H1 (cell line): ENCODE measurements at regions not wholly inside any gene's neighbourhood (a gene's known extent, or its start where the extent isn't known, plus 50 kb on each side); places are given as distances from the start of the nearest gene placed in this dataset.

Source experiments
- ASH2L ChIP-seq: fragments of 200-600, 300-600 bp; sonication (generic); IDR thresholded peaks from one replicate; pipeline ENCODE4 v1.7.1; 2017; ENCODE audit warnings: low read length
- CHD7 ChIP-seq: fragments of 300-600 bp; sonication (generic); IDR thresholded peaks from 2 replicates; pipeline ENCODE4 v1.7.1; 2012; ENCODE audit warnings: low read length, moderate library complexity, mild to moderate bottlenecking, inconsistent platforms; ENCODE audit not compliant: insufficient replicate concordance
- E2F6 ChIP-seq: IDR thresholded peaks from 2 replicates; pipeline ENCODE4 v1.6.1; 2012; ENCODE audit warnings: inconsistent platforms
- EZH2 ChIP-seq: fragments of 200-600 bp; sonication (generic); IDR thresholded peaks from 2 replicates; pipeline ENCODE4 v1.7.1; 2012; ENCODE audit warnings: low read depth, mild to moderate bottlenecking, moderate library complexity, low read length, inconsistent platforms; ENCODE audit not compliant: severe bottlenecking
- POU5F1 ChIP-seq: IDR thresholded peaks from 2 replicates; pipeline ENCODE4 v1.6.1; 2011; ENCODE audit warnings: low read depth, mild to moderate bottlenecking, low read length, moderate library complexity
- RAD21 ChIP-seq, 2 experiments: IDR thresholded peaks in 1 of 2; conservative IDR thresholded peaks in 1 of 2; 2 replicates each; pipeline ENCODE4 v1.6.1; 2011; ENCODE audit warnings: low read depth in 2 of 2, low read length in 2 of 2, improper control_type of control experiment in 1 of 2, inconsistent platforms in 1 of 2, mild to moderate bottlenecking in 1 of 2, moderate library complexity in 1 of 2
- RFX5 ChIP-seq: IDR thresholded peaks from 2 replicates; pipeline ENCODE4 v1.6.1; 2011; ENCODE audit warnings: low read depth, low read length, improper control_type of control experiment, borderline replicate concordance
- TAF1 ChIP-seq: IDR thresholded peaks from 2 replicates; pipeline ENCODE4 v1.6.1; 2011; ENCODE audit warnings: mild to moderate bottlenecking, low read depth, low read length
- TBP ChIP-seq: IDR thresholded peaks from 2 replicates; pipeline ENCODE4 v1.6.1; 2011; ENCODE audit warnings: low read depth, low read length, improper control_type of control experiment
- USF2 ChIP-seq: IDR thresholded peaks from 2 replicates; pipeline ENCODE4 v1.6.1; 2011; ENCODE audit warnings: low read length, improper control_type of control experiment

GRCh38 chr3:46797486-46797885, 65.8 kb downstream of the MYL3 start (continued):
- TF ChIP-seq CHD7: no peak
- no peak for TF ChIP-seq TBP
- no peak for TF ChIP-seq TAF1
- TF ChIP-seq USF2: no peak
- TF ChIP-seq E2F6: no peak
- TF ChIP-seq ASH2L: no peak
- TF ChIP-seq RFX5: no peak
- TF ChIP-seq POU5F1: no peak
- no peak for TF ChIP-seq EZH2
- TF ChIP-seq RAD21 (IDR thresholded peaks at IDR 0.05 in 1 of 2, conservative IDR thresholded peaks at IDR 0.05 in 1 of 2; ENCODE audit: low read depth in 2 of 2, low read length in 2 of 2): no peak
